SK-N-SH treated with all-trans-retinoic acid at 6 μM for 48 hours (cell line): ENCODE measurements at regions not wholly inside any gene's neighbourhood (a gene's known extent, or its start where the extent isn't known, plus 50 kb on each side); places are given as distances from the start of the nearest gene placed in this dataset.

Source experiments
- ARNTL ChIP-seq: fragments of 450-650 bp; formaldehyde crosslinking; IDR thresholded peaks from 2 replicates; pipeline ENCODE4 v1.5.0; 2020; ENCODE audit warnings: low read depth, mild to moderate bottlenecking, moderate library complexity, borderline replicate concordance
- GLIS3 ChIP-seq: fragments of 250-450 bp; sonication (Bioruptor Pico); IDR thresholded peaks from 2 replicates; pipeline ENCODE4 v1.5.0; 2020; ENCODE audit warnings: mild to moderate bottlenecking, moderate library complexity
- PATZ1 ChIP-seq: fragments of 250-450 bp; sonication (Bioruptor Pico); IDR thresholded peaks from 2 replicates; pipeline ENCODE4 v1.8.0; 2020; ENCODE audit warnings: mild to moderate bottlenecking, moderate library complexity, borderline replicate concordance

GRCh38 chr2:4039896-4040295, 336.5 kb downstream of the DCDC2C start:
- no peak for TF ChIP-seq PATZ1 (CRISPR knock-in tag)
- no peak for TF ChIP-seq GLIS3
- no peak for TF ChIP-seq ARNTL (CRISPR knock-in tag)
